ENCODE measurements at regions not wholly inside any gene's neighbourhood (a gene's known extent, or its start where the extent isn't known, plus 50 kb on each side); places are given as distances from the start of the nearest gene placed in this dataset.

DNA sequence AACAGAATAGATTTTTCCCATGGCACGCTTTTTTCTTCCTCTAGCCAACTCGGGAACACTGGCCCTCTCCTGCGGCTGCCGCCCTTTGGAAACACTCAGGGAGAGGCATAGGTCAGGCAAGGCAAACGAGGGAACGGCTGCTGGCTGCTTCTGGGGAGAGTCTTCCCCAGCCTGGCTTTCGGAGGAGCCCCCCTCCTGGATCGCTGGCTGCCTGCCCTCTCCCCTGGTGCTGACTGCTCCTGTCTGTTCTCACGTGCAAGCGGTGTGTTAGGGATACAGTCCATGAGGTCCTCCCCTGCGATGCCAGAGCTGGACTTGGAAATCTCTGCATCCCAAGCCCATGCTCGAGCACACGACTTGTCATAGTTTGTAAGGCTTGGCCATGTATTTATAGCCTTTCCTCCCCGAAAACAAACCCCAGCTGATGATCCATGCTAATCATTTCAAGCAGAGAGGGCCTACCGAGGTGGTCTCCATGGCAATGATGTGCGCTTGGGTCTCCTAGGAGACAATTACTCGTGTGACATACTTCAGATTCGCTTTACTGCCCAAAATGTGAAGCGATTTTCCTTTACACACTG lies 315.6 kb upstream of the ATP10A start:
- Histone ChIP-seq H3K4me1 (ENCODE audit: low read length) (no peaks in the 10 kb centered on the region), H3K9ac (ENCODE audit: low read length) (no peak overlapping the region), H3K27ac (ENCODE audit: low read length) (no peak overlapping the region), H4K20me1 (ENCODE audit: insufficient read depth, low read length) (no peaks in the 10 kb centered on the region), H3K9me3 (ENCODE audit: insufficient read depth, low read length) (no peaks in the 10 kb centered on the region), H3K27me3 (ENCODE audit: low read depth, low read length) (no peaks in the 10 kb centered on the region), H3K4me2 (ENCODE audit: low read length) (no peak overlapping the region), H2AFZ (ENCODE audit: low read depth, low read length) (no peak overlapping the region), H3K79me2 (ENCODE audit: low read length) (no peaks in the 10 kb centered on the region), H3K36me3 (replicated peaks; ENCODE audit: low read depth, low read length) (no peaks in the 10 kb centered on the region), H3K4me3 (ENCODE audit: low read length) (no peak overlapping the region)
- TF ChIP-seq, protein P1, sequence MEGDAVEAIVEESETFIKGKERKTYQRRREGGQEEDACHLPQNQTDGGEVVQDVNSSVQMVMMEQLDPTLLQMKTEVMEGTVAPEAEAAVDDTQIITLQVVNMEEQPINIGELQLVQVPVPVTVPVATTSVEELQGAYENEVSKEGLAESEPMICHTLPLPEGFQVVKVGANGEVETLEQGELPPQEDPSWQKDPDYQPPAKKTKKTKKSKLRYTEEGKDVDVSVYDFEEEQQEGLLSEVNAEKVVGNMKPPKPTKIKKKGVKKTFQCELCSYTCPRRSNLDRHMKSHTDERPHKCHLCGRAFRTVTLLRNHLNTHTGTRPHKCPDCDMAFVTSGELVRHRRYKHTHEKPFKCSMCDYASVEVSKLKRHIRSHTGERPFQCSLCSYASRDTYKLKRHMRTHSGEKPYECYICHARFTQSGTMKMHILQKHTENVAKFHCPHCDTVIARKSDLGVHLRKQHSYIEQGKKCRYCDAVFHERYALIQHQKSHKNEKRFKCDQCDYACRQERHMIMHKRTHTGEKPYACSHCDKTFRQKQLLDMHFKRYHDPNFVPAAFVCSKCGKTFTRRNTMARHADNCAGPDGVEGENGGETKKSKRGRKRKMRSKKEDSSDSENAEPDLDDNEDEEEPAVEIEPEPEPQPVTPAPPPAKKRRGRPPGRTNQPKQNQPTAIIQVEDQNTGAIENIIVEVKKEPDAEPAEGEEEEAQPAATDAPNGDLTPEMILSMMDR (IDR thresholded peaks at IDR 0.05; ENCODE audit: low read depth, low read length), result no peak
- TF ChIP-seq EZH2phosphoT487 (IDR thresholded peaks at IDR 0.05; ENCODE audit: low read depth), result no peak

DNA sequence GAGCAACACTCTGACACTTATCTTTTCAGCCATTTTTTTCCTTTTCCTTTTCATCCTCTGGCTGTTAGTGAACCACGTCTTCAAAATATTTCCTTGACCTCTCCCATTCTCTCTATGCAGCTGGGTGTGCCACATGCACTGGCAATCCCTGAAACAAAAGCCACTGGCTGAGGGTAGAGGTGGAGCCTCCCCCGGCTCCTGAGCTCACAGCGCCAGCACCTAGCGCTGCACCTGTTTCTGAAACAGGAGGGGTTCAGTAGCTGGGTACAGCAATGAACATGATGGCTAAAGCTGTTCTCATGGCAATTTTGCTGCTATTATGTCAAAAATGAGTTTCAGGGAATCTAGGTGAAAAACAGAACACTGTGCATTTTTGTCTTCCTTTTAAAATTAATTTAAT lies 314.7 kb upstream of the ATP10A start:
- TF ChIP-seq, protein P1 (IDR thresholded peaks at IDR 0.05; ENCODE audit: low read depth, low read length), result no peak
- TF ChIP-seq EZH2phosphoT487 (IDR thresholded peaks at IDR 0.05; ENCODE audit: low read depth), result no peak
- Histone ChIP-seq H3K27ac (ENCODE audit: low read length) (no peak overlapping the region), H4K20me1 (ENCODE audit: insufficient read depth, low read length) (no peaks in the 10 kb centered on the region), H3K9me3 (ENCODE audit: insufficient read depth, low read length) (no peaks in the 10 kb centered on the region), H3K27me3 (ENCODE audit: low read depth, low read length) (no peaks in the 10 kb centered on the region), H3K79me2 (ENCODE audit: low read length) (no peaks in the 10 kb centered on the region), H3K4me2 (ENCODE audit: low read length) (no peak overlapping the region), H3K4me1 (ENCODE audit: low read length) (no peaks in the 10 kb centered on the region), H3K36me3 (replicated peaks; ENCODE audit: low read depth, low read length) (no peaks in the 10 kb centered on the region), H3K9ac (ENCODE audit: low read length) (no peak overlapping the region), H3K4me3 (ENCODE audit: low read length) (no peak overlapping the region), H2AFZ (ENCODE audit: low read depth, low read length) (no peak overlapping the region)

DNA sequence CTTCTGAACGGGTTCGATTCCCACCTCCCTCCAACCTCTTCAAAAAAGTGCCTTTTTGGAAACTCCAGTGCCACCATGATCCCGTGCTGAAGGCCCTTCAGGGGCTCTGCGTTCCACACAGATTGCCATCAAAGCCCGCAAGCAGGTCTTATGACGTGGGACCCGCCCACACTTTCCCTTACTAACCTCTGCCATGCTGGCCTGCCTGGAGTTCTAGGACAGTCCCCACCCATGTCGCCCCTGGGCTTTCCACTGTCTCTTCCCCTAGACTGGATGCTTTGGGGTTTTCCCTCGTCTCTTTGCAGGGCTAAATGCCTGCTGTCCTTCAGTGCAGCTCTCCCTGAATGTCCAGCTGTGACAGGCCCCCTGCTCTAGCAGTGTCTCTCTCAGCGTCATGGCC lies 313.7 kb upstream of the ATP10A start:
- Histone ChIP-seq H2AFZ (ENCODE audit: low read depth, low read length) (no peak overlapping the region), H3K36me3 (replicated peaks; ENCODE audit: low read depth, low read length) (no peaks in the 10 kb centered on the region), H3K79me2 (ENCODE audit: low read length) (no peaks in the 10 kb centered on the region), H4K20me1 (ENCODE audit: insufficient read depth, low read length) (no peaks in the 10 kb centered on the region), H3K9me3 (ENCODE audit: insufficient read depth, low read length) (no peaks in the 10 kb centered on the region), H3K9ac (ENCODE audit: low read length) (no peak overlapping the region), H3K4me2 (ENCODE audit: low read length) (no peak overlapping the region), H3K27me3 (ENCODE audit: low read depth, low read length) (no peaks in the 10 kb centered on the region), H3K4me3 (ENCODE audit: low read length) (no peak overlapping the region), H3K27ac (ENCODE audit: low read length) (no peak overlapping the region), H3K4me1 (ENCODE audit: low read length) (no peaks in the 10 kb centered on the region)
- TF ChIP-seq EZH2phosphoT487 (IDR thresholded peaks at IDR 0.05; ENCODE audit: low read depth), result no peak
- TF ChIP-seq, protein P1 (IDR thresholded peaks at IDR 0.05; ENCODE audit: low read depth, low read length), result no peak

DNA sequence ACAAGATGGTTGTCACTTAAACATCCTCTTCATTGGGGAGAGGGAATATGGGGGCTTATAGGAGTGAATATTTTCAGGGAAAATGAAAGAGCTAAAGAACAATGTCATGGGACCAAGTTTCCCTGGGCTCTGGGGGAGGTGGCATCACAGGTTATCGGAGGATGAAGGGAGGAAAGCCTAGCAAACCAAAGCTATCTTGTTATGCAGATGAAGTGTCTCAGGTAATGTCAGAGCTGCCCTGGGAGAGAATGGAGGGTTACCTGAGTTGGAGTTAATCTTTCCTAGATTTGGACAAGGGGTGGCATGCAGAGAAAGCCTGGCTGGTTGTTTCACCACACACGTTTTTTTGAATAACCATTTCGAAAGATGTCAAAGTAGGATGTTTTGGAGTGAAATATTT lies 308.1 kb upstream of the ATP10A start:
- H3K27me3 ChIP-seq (ENCODE audit: low read depth, low read length), result no peaks in the 10 kb centered on the region
- no peak overlapping the region for H3K27ac ChIP-seq (ENCODE audit: low read length)
- H2AFZ ChIP-seq (ENCODE audit: low read depth, low read length), result no peak overlapping the region
- H3K4me2 ChIP-seq (ENCODE audit: low read length), result no peak overlapping the region
- no peaks in the 10 kb centered on the region for H4K20me1 ChIP-seq (ENCODE audit: insufficient read depth, low read length)
- no peaks in the 10 kb centered on the region for H3K4me1 ChIP-seq (ENCODE audit: low read length)
- no peaks in the 10 kb centered on the region for H3K79me2 ChIP-seq (ENCODE audit: low read length)
- no peaks in the 10 kb centered on the region for H3K36me3 ChIP-seq (replicated peaks; ENCODE audit: low read depth, low read length)
- no peak overlapping the region for H3K9ac ChIP-seq (ENCODE audit: low read length)
- TF ChIP-seq EZH2phosphoT487 (IDR thresholded peaks at IDR 0.05; ENCODE audit: low read depth), result no peak
- TF ChIP-seq, protein P1 (IDR thresholded peaks at IDR 0.05; ENCODE audit: low read depth, low read length), result no peak
- H3K9me3 ChIP-seq (ENCODE audit: insufficient read depth, low read length), result no peaks in the 10 kb centered on the region
- no peak overlapping the region for H3K4me3 ChIP-seq (ENCODE audit: low read length)

All from OCI-LY3 (cell line).